HEK293T (cell line): ENCODE measurements at regions not wholly inside any gene's neighbourhood (a gene's known extent, or its start where the extent isn't known, plus 50 kb on each side); places are given as distances from the start of the nearest gene placed in this dataset.
"Not testable (repeated sequence)": the region's sequence is repeated elsewhere in the genome, so short reads cannot be mapped to it uniquely, and the experiment has no call there.

Experiments used
- CTCF ChIA-PET: fragments of 350-600 bp; formaldehyde crosslinking; extraction: SDS; loops from one replicate; lab custom pipeline; 2021; ENCODE audit warnings: antibody characterized with exemption, inconsistent platforms; lab: Yijun Ruan, JAX
- POLR2A ChIA-PET: fragments of 350-600 bp; formaldehyde crosslinking; extraction: SDS; loops from one replicate; lab custom pipeline; 2020; ENCODE audit warnings: antibody characterized with exemption, inconsistent platforms; lab: Yijun Ruan, JAX
- DNase-seq: peaks from one replicate; pipeline ENCODE4 v3.0.0; 2012; ENCODE audit warnings: mixed read lengths; ENCODE audit errors: extremely low spot score
- ARNT ChIP-seq: fragments of 450-650 bp; IDR thresholded peaks from 2 replicates; pipeline ENCODE4 v1.6.1; 2017; ENCODE audit warnings: mild to moderate bottlenecking
- BHLHE40 ChIP-seq: fragments of 450-650 bp; IDR thresholded peaks from 2 replicates; pipeline ENCODE4 v1.6.1; 2016; ENCODE audit warnings: mild to moderate bottlenecking, moderate library complexity, borderline replicate concordance
- CTBP1 ChIP-seq: fragments of 450-650 bp; IDR thresholded peaks from 2 replicates; pipeline ENCODE4 v1.6.1; 2016; ENCODE audit warnings: borderline replicate concordance
- ELF4 ChIP-seq: fragments of 450-650 bp; IDR thresholded peaks from 2 replicates; pipeline ENCODE4 v1.6.1; 2017; ENCODE audit warnings: antibody characterized with exemption
- FOXA1 ChIP-seq: fragments of 450-650 bp; IDR thresholded peaks from 2 replicates; pipeline ENCODE4 v1.6.1; 2016; ENCODE audit warnings: mild to moderate bottlenecking
- FOXK2 ChIP-seq: fragments of 450-650 bp; IDR thresholded peaks from 2 replicates; pipeline ENCODE4 v1.6.1; 2016; ENCODE audit warnings: mild to moderate bottlenecking
- FOXM1 ChIP-seq: fragments of 450-650 bp; IDR thresholded peaks from 2 replicates; pipeline ENCODE4 v1.6.1; 2017; ENCODE audit warnings: mild to moderate bottlenecking, borderline replicate concordance
- HDGF ChIP-seq: fragments of 450-650 bp; IDR thresholded peaks from 2 replicates; pipeline ENCODE4 v1.6.1; 2017; ENCODE audit warnings: antibody characterized with exemption, borderline replicate concordance
- L3MBTL2 ChIP-seq: fragments of 450-650 bp; conservative IDR thresholded peaks from 2 replicates; pipeline ENCODE4 v1.6.1; 2016; ENCODE audit warnings: mild to moderate bottlenecking
- LEF1 ChIP-seq: fragments of 450-650 bp; IDR thresholded peaks from 2 replicates; pipeline ENCODE4 v1.6.1; 2017; ENCODE audit warnings: mild to moderate bottlenecking, borderline replicate concordance
- NFRKB ChIP-seq: fragments of 450-650 bp; IDR thresholded peaks from 2 replicates; pipeline ENCODE4 v1.6.1; 2016; ENCODE audit warnings: mild to moderate bottlenecking, moderate library complexity
- PKNOX1 ChIP-seq: fragments of 450-650 bp; IDR thresholded peaks from 2 replicates; pipeline ENCODE4 v1.6.1; 2016
- SP1 ChIP-seq: fragments of 450-650 bp; IDR thresholded peaks from 2 replicates; pipeline ENCODE4 v1.6.1; 2017
- SUZ12 ChIP-seq: fragments of 450-650 bp; IDR thresholded peaks from 2 replicates; pipeline ENCODE4 v1.6.1; 2016; ENCODE audit warnings: mild to moderate bottlenecking
- TARDBP ChIP-seq: fragments of 450-650 bp; IDR thresholded peaks from 2 replicates; pipeline ENCODE4 v1.6.1; 2016
- ZNF384 ChIP-seq: fragments of 450-650 bp; IDR thresholded peaks from 2 replicates; pipeline ENCODE4 v1.6.1; 2016

GRCh38 chr2:75432761-75433361 is 127.9 kb downstream of the EVA1A start:
- POLR2A ChIA-PET, result no interaction called here
- CTCF ChIA-PET, result interaction anchor here (0.8 kb wide), 1 partner anchor 79 kb away, joined by 3 read pairs; no protein-coding TSS in a partner anchor
- TF ChIP-seq ELF4, result no peak
- TF ChIP-seq FOXK2, result no peak
- no peak for TF ChIP-seq FOXM1
- TF ChIP-seq NFRKB, result no peak
- no peak for TF ChIP-seq BHLHE40
- no peak for TF ChIP-seq L3MBTL2
- TF ChIP-seq ARNT, result no peak
- TF ChIP-seq SP1, result no peak
- TF ChIP-seq CTBP1, result no peak
- no peak for TF ChIP-seq SUZ12
- TF ChIP-seq TARDBP, result no peak
- no peak for TF ChIP-seq HDGF
- TF ChIP-seq FOXA1, result no peak
- TF ChIP-seq ZNF384, result no peak
- no peak for TF ChIP-seq LEF1
- no peak for TF ChIP-seq PKNOX1
- DNase-seq, result no peak

GRCh38 chr2:75431763-75432162 is 129.0 kb downstream of the EVA1A start:
- ChIA-PET CTCF (no interaction called here), POLR2A (no interaction called here)
- TF ChIP-seq L3MBTL2 (no peak), SUZ12 (no peak), FOXK2 (no peak), ZNF384 (no peak), BHLHE40 (no peak), CTBP1 (no peak), FOXM1 (no peak), LEF1 (no peak), TARDBP (no peak), PKNOX1 (no peak), ARNT (no peak), HDGF (no peak), SP1 (no peak), FOXA1 (no peak), NFRKB (no peak)
- no peak for DNase-seq

- CTCF ChIA-PET, result no interaction called here
- TF ChIP-seq BHLHE40 (no peak), CTBP1 (no peak), TARDBP (no peak), ELF4 (no peak), ZNF384 (no peak), LEF1 (no peak), SUZ12 (no peak), L3MBTL2 (no peak), SP1 (no peak)
- DNase-seq, result no peak
Observed at GRCh38 chr2:75431276-75431675, 129.5 kb downstream of the EVA1A start.

GRCh38 chr2:75430449-75430848 is 130.3 kb downstream of the EVA1A start:
- POLR2A ChIA-PET, DNase-seq, CTCF ChIA-PET: not testable (repeated sequence)

More at GRCh38 chr2:75431276-75431675, 129.5 kb downstream of the EVA1A start:
- POLR2A ChIA-PET, result no interaction called here

GRCh38 chr2:75428646-75429443 is 131.9 kb downstream of the EVA1A start:
- no peak for TF ChIP-seq NFRKB
- TF ChIP-seq CTBP1, result no peak
- no peak for TF ChIP-seq BHLHE40
- TF ChIP-seq HDGF, result no peak
- TF ChIP-seq LEF1, result no peak
- TF ChIP-seq SUZ12, result no peak
- TF ChIP-seq TARDBP, result no peak
- TF ChIP-seq FOXK2, result no peak
- no peak for TF ChIP-seq SP1
- no peak for TF ChIP-seq FOXA1
- no peak for TF ChIP-seq PKNOX1
- TF ChIP-seq ARNT, result no peak
- no peak for TF ChIP-seq ZNF384
- TF ChIP-seq FOXM1, result no peak
- no peak for TF ChIP-seq L3MBTL2
- TF ChIP-seq ELF4, result no peak
- POLR2A ChIA-PET, result no interaction called here
- CTCF ChIA-PET, result no interaction called here
- DNase-seq, result no peak

GRCh38 chr2:75428060-75428459 is 132.7 kb downstream of the EVA1A start:
- DNase-seq, result no peak
- POLR2A ChIA-PET, result no interaction called here
- no peak for TF ChIP-seq CTBP1
- TF ChIP-seq NFRKB, result no peak
- no peak for TF ChIP-seq ELF4
- no peak for TF ChIP-seq ZNF384
- no peak for TF ChIP-seq BHLHE40
- no peak for TF ChIP-seq FOXM1
- no peak for TF ChIP-seq L3MBTL2
- TF ChIP-seq ARNT, result no peak
- no peak for TF ChIP-seq SP1
- TF ChIP-seq LEF1, result no peak
- TF ChIP-seq FOXA1, result no peak
- TF ChIP-seq PKNOX1, result no peak
- TF ChIP-seq HDGF, result no peak
- TF ChIP-seq TARDBP, result no peak
- no peak for TF ChIP-seq SUZ12
- CTCF ChIA-PET, result no interaction called here
